ENCODE measurements at regions not wholly inside any gene's neighbourhood (a gene's known extent, or its start where the extent isn't known, plus 50 kb on each side); places are given as distances from the start of the nearest gene placed in this dataset.

- no peaks in the 10 kb centered on the region for H3K36me3 ChIP-seq (ENCODE audit: control insufficient read depth, insufficient read depth, low read length)
- intact Hi-C loops (cut with micrococcal nuclease; ENCODE audit: unreplicated experiment) = no loop called here
- POLR2A ChIA-PET = no interaction called here
- no peak overlapping the region for H3K27ac ChIP-seq (ENCODE audit: low read length)
- no peak for DNase-seq (ENCODE audit: low read depth, low spot score)
- no peak overlapping the region for H3K4me3 ChIP-seq (ENCODE audit: low read depth in 2 of 2, low read length in 2 of 2)
- BruUV-seq (replicated peaks) = no TSS peak
- CTCF ChIA-PET = no interaction called here
- H3K4me1 ChIP-seq (ENCODE audit: control insufficient read depth, insufficient read depth, low read length) = no peaks in the 10 kb centered on the region
- no peaks in the 10 kb centered on the region for H3K9me3 ChIP-seq (ENCODE audit: control insufficient read depth, insufficient read depth, low read depth, low read length)
- H3K27me3 ChIP-seq (ENCODE audit: control insufficient read depth, insufficient read depth, low read length) = no peaks in the 10 kb centered on the region
- ATAC-seq = no peak
- TF ChIP-seq POLR2AphosphoS5 (IDR thresholded peaks at IDR 0.05; ENCODE audit: low read depth, low read length) = no peak
- no peak for TF ChIP-seq SIN3A (IDR thresholded peaks at IDR 0.05; ENCODE audit: borderline replicate concordance, insufficient read depth, low read depth, low read length)
- no peak for TF ChIP-seq REST (IDR thresholded peaks at IDR 0.05; ENCODE audit: insufficient read depth in 1 of 2, low read depth in 2 of 2, low read length in 1 of 2)
- no peak for TF ChIP-seq TCF7L2 (IDR thresholded peaks at IDR 0.05; ENCODE audit: low read depth, low read length)
- TF ChIP-seq, protein P1, sequence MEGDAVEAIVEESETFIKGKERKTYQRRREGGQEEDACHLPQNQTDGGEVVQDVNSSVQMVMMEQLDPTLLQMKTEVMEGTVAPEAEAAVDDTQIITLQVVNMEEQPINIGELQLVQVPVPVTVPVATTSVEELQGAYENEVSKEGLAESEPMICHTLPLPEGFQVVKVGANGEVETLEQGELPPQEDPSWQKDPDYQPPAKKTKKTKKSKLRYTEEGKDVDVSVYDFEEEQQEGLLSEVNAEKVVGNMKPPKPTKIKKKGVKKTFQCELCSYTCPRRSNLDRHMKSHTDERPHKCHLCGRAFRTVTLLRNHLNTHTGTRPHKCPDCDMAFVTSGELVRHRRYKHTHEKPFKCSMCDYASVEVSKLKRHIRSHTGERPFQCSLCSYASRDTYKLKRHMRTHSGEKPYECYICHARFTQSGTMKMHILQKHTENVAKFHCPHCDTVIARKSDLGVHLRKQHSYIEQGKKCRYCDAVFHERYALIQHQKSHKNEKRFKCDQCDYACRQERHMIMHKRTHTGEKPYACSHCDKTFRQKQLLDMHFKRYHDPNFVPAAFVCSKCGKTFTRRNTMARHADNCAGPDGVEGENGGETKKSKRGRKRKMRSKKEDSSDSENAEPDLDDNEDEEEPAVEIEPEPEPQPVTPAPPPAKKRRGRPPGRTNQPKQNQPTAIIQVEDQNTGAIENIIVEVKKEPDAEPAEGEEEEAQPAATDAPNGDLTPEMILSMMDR (IDR thresholded peaks at IDR 0.05) = no peak
- in situ Hi-C loops (cut with HindIII; ENCODE audit: low pct_unique_long_range_greater_than_20kb, low sequenced_read_pairs) = no loop called here
Observed at GRCh38 chr9:117624106-117624505, 80.1 kb upstream of the TLR4 start.

DNA sequence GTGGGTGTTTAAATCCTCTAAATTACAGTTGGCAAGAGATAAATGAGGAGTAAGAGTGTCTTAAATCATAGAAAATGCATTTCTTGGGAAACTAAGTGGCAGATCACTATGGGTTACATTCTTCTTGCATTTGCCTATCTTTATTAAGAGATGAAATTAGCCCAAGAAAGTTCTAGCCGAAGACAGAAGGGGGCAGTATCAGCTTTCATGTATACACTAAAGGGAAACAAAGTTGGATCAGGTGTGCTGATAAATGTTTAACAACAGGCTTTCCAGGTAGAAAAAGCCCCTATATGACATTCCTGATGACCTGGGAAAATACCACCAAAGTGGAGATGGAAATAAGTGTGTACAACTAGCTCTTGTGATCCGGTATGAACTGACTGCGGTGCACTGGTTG lies 81.9 kb upstream of the TLR4 start:
- Histone ChIP-seq H3K9me3 (ENCODE audit: control insufficient read depth, insufficient read depth, low read depth, low read length) (no peaks in the 10 kb centered on the region), H3K4me3 (ENCODE audit: low read depth in 2 of 2, low read length in 2 of 2) (no peak overlapping the region), H3K4me1 (ENCODE audit: control insufficient read depth, insufficient read depth, low read length) (no peaks in the 10 kb centered on the region), H3K27ac (ENCODE audit: low read length) (no peak overlapping the region), H3K36me3 (ENCODE audit: control insufficient read depth, insufficient read depth, low read length) (no peaks in the 10 kb centered on the region), H3K27me3 (ENCODE audit: control insufficient read depth, insufficient read depth, low read length) (no peaks in the 10 kb centered on the region)
- DNase-seq (ENCODE audit: low read depth, low spot score) = no peak
- ChIA-PET POLR2A (no interaction called here), CTCF (no interaction called here)
- no peak for ATAC-seq
- in situ Hi-C loops (cut with HindIII; ENCODE audit: low pct_unique_long_range_greater_than_20kb, low sequenced_read_pairs) (no loop called here), intact Hi-C loops (cut with micrococcal nuclease; ENCODE audit: unreplicated experiment) (no loop called here)
- BruUV-seq (replicated peaks) = no TSS peak
- TF ChIP-seq, protein P1 (IDR thresholded peaks at IDR 0.05) = peak; percentile 7; the same call in 1 of the 2 replicates
- TF ChIP-seq REST (IDR thresholded peaks at IDR 0.05; ENCODE audit: insufficient read depth in 1 of 2, low read depth in 2 of 2, low read length in 1 of 2) = no peak

Measured in Panc1 (cell line).